Vagina (tissue), 2 donors: ENCODE measurements at regions not wholly inside any gene's neighbourhood (a gene's known extent, or its start where the extent isn't known, plus 50 kb on each side); places are given as distances from the start of the nearest gene placed in this dataset.

Experiments used
- DNase-seq, 2 donors: peaks; one replicate each; pipeline ENCODE4 v3.0.0-alpha.2; 2017; ENCODE audit errors: extremely low spot score in 2 of 2
- H3K27ac ChIP-seq: fragments of 200-600 bp; sonication (generic); one replicate; pipeline ENCODE4 v1.5.1; 2019
- H3K27me3 ChIP-seq: fragments of 200-600 bp; sonication (generic); one replicate; pipeline ENCODE4 v1.5.1; 2019
- H3K36me3 ChIP-seq, 2 donors: fragments of 200-600 bp; sonication (generic); one replicate each; pipeline ENCODE4 v1.5.1; 2017 to 2019
- H3K4me1 ChIP-seq: fragments of 200-600 bp; sonication (generic); one replicate; pipeline ENCODE4 v1.5.1; 2019
- H3K4me3 ChIP-seq, 2 donors: fragments of 200-600 bp; sonication (generic); 1 replicate in 1 of 2; 2 replicates in 1 of 2; pipeline ENCODE4 v1.5.1; 2016 to 2019
- H3K9me3 ChIP-seq: fragments of 200-600 bp; sonication (generic); one replicate; pipeline ENCODE4 v1.5.1; 2019
- CTCF ChIP-seq, 3 experiments: fragments of 450-650 bp in 2 of 3; fragments of 200-600 bp in 1 of 3; sonication (generic) in 1 of 3; IDR thresholded peaks; one replicate each; pipeline ENCODE4 v1.5.1; 2017 to 2019; ENCODE audit warnings: antibody characterized with exemption in 3 of 3, mild to moderate bottlenecking in 2 of 3, moderate library complexity in 2 of 3
- POLR2A ChIP-seq, 2 donors: fragments of 450-650 bp; IDR thresholded peaks; one replicate each; pipeline ENCODE4 v1.6.1; 2017; ENCODE audit warnings: antibody characterized with exemption in 2 of 2, mild to moderate bottlenecking in 2 of 2, moderate library complexity in 2 of 2
- POLR2AphosphoS5 ChIP-seq, 2 donors: sonication (generic); formaldehyde crosslinking; IDR thresholded peaks; one replicate each; pipeline ENCODE4 v1.9.0; 2017; ENCODE audit warnings: antibody characterized with exemption in 2 of 2, mild to moderate bottlenecking in 2 of 2, low read depth in 1 of 2; ENCODE audit not compliant: insufficient read depth in 1 of 2
- intact Hi-C: fragments of 100-400 bp; cut with DNase I; formaldehyde crosslinking; loops from one replicate; pipeline ENCODE4 v1.15.1; 2023

DNA sequence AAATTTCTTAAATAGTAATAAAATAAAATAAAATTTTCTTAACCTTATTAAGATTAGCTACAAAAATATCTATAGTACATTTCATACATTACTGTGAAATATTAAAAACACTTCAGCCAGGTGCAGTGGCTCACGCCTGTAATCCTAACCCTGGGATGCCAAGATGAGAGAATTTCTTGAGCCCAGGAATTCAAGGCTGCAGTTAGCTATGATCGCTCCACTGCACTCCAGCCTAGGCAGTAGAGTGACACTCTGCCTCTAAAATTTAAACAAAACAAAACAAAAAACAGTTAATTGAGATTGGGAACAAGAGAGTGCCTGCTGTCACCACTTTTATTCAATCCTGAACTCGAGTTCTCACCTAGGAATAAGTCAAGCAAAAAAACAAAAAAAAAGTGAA is 95.0 kb upstream of the CPNE8 start:
- TF ChIP-seq POLR2A (IDR thresholded peaks at IDR 0.05), result no peak
- no peak for TF ChIP-seq POLR2AphosphoS5 (IDR thresholded peaks at IDR 0.05; ENCODE audit: insufficient read depth in 1 of 2, low read depth in 1 of 2)
- TF ChIP-seq CTCF (IDR thresholded peaks at IDR 0.05), result no peak
- DNase-seq, result no peak
- no peaks in the 10 kb centered on the region for H3K36me3 ChIP-seq
- H3K27ac ChIP-seq, result no peak overlapping the region
- intact Hi-C loops, result no loop called here
- H3K4me3 ChIP-seq, result no peak overlapping the region
- H3K9me3 ChIP-seq, result no peaks in the 10 kb centered on the region
- H3K4me1 ChIP-seq, result no peaks in the 10 kb centered on the region
- no peaks in the 10 kb centered on the region for H3K27me3 ChIP-seq

- Histone ChIP-seq H3K4me1 (no peaks in the 10 kb centered on the region), H3K4me3 (no peak overlapping the region), H3K36me3 (no peaks in the 10 kb centered on the region), H3K27me3 (no peaks in the 10 kb centered on the region), H3K27ac (no peak overlapping the region), H3K9me3 (no peaks in the 10 kb centered on the region)
- intact Hi-C loops, result no loop called here
- no peak for DNase-seq
- TF ChIP-seq POLR2AphosphoS5 (IDR thresholded peaks at IDR 0.05; ENCODE audit: insufficient read depth in 1 of 2, low read depth in 1 of 2) (no peak), CTCF (IDR thresholded peaks at IDR 0.05) (no peak), POLR2A (IDR thresholded peaks at IDR 0.05) (no peak)
Observed at GRCh38 chr12:38998887-38999482, 93.6 kb upstream of the CPNE8 start.

- TF ChIP-seq POLR2A (IDR thresholded peaks at IDR 0.05) (no peak), POLR2AphosphoS5 (IDR thresholded peaks at IDR 0.05; ENCODE audit: insufficient read depth in 1 of 2, low read depth in 1 of 2) (no peak), CTCF (IDR thresholded peaks at IDR 0.05) (no peak)
- DNase-seq, result no peak
- no peaks in the 10 kb centered on the region for H3K36me3 ChIP-seq
- H3K27me3 ChIP-seq, result no peaks in the 10 kb centered on the region
- H3K27ac ChIP-seq, result no peak overlapping the region
- intact Hi-C loops, result no loop called here
- H3K4me3 ChIP-seq, result no peak overlapping the region
- H3K9me3 ChIP-seq, result no peaks in the 10 kb centered on the region
- H3K4me1 ChIP-seq, result no peaks in the 10 kb centered on the region
Observed at GRCh38 chr12:38995249-38995648, 89.9 kb upstream of the CPNE8 start.

- Histone ChIP-seq H3K9me3 (peaks cover 3% of the 10 kb centered on the region), H3K4me3 (no peak overlapping the region), H3K4me1 (no peaks in the 10 kb centered on the region), H3K36me3 (no peaks in the 10 kb centered on the region), H3K27ac (no peak overlapping the region), H3K27me3 (no peaks in the 10 kb centered on the region)
- TF ChIP-seq POLR2AphosphoS5 (IDR thresholded peaks at IDR 0.05; ENCODE audit: insufficient read depth in 1 of 2, low read depth in 1 of 2), result no peak
- TF ChIP-seq CTCF (IDR thresholded peaks at IDR 0.05), result no peak
- TF ChIP-seq POLR2A (IDR thresholded peaks at IDR 0.05), result no peak
- no peak for DNase-seq
- intact Hi-C loops, result no loop called here
Observed at GRCh38 chr12:38985961-38986360, 80.6 kb upstream of the CPNE8 start.

- H3K27me3 ChIP-seq, result no peaks in the 10 kb centered on the region
- H3K36me3 ChIP-seq, result no peaks in the 10 kb centered on the region
- H3K4me1 ChIP-seq, result no peaks in the 10 kb centered on the region
- TF ChIP-seq CTCF (IDR thresholded peaks at IDR 0.05) (no peak), POLR2A (IDR thresholded peaks at IDR 0.05) (no peak), POLR2AphosphoS5 (IDR thresholded peaks at IDR 0.05; ENCODE audit: insufficient read depth in 1 of 2, low read depth in 1 of 2) (no peak)
- no peak overlapping the region for H3K27ac ChIP-seq
- H3K9me3 ChIP-seq, result peaks cover 3% of the 10 kb centered on the region
- intact Hi-C loops, result no loop called here
- H3K4me3 ChIP-seq, result no peak overlapping the region
- DNase-seq, result no peak
Observed at GRCh38 chr12:38984388-38984787, 79.0 kb upstream of the CPNE8 start.
